K562 (cell line): ENCODE measurements at regions not wholly inside any gene's neighbourhood (a gene's known extent, or its start where the extent isn't known, plus 50 kb on each side); places are given as distances from the start of the nearest gene placed in this dataset.

Source experiments
- ATAC-seq: fragments of 200-7000 bp; cut with Tn5 transposase; 3 replicates; pipeline ENCODE4 v1.9.1; 2020; ENCODE audit warnings: moderate library complexity
- BruUV-seq: library from RNA; stranded (reverse); fragments of 400-500 nt; replicated peaks from 2 replicates; lab custom pipeline; 2021; lab: Mats Ljungman, UMichigan
- CTCF ChIA-PET: fragments of 300-600 bp; formaldehyde crosslinking; extraction: SDS; loops from one replicate; lab custom pipeline; 2021; ENCODE audit warnings: low intra/inter-chr PET ratio; lab: Yijun Ruan, JAX
- POLR2A ChIA-PET: fragments of 300-600, 350-650 bp; sonication (Branson Sonifier 250); formaldehyde crosslinking; extraction: SDS; loops from one replicate; lab custom pipeline; 2021; ENCODE audit warnings: antibody characterized with exemption, inconsistent platforms; lab: Yijun Ruan, JAX
- DNase-seq, 4 experiments: peaks; one replicate each; pipeline versions ENCODE4 v3.0.0 to v3.0.0-alpha.2; 2011 to 2018; ENCODE audit warnings: low spot score in 3 of 4, mixed read lengths in 3 of 4; ENCODE audit errors: extremely low read depth in 1 of 4
- FAIRE-seq: peaks from 2 replicates; lab custom pipeline; 2011; peaks lifted over from hg19 to GRCh38; lab: Jason Lieb, UNC
- H2AFZ ChIP-seq: 2 replicates; pipeline ENCODE4 v1.6.0; 2011; ENCODE audit warnings: low read depth, low read length, control low read depth, inconsistent platforms
- H3K27ac ChIP-seq: fragments of 200-600 bp; 3 replicates; pipeline ENCODE4 v1.8.0; 2011; ENCODE audit warnings: low read depth, mild to moderate bottlenecking, control low read depth, inconsistent platforms, low read length, moderate library complexity, mixed read lengths; ENCODE audit errors: extremely low read depth
- H3K27me3 ChIP-seq, 2 experiments: fragments of 300-600 bp in 1 of 2; 2 replicates in 1 of 2; 3 replicates in 1 of 2; pipeline versions ENCODE4 v1.6.0 to v1.8.0; 2011; ENCODE audit warnings: inconsistent platforms in 2 of 2, low read length in 2 of 2, mild to moderate bottlenecking in 1 of 2, mixed read lengths in 1 of 2, moderate library complexity in 1 of 2; ENCODE audit not compliant: control insufficient read depth in 2 of 2, insufficient read depth in 2 of 2
- H3K36me3 ChIP-seq: fragments of 300-600 bp; 3 replicates; pipeline ENCODE4 v1.8.0; 2011; ENCODE audit warnings: mild to moderate bottlenecking, low read length, inconsistent platforms; ENCODE audit not compliant: control insufficient read depth, insufficient read depth
- H3K4me1 ChIP-seq, 2 experiments: fragments of 200-600 bp in 1 of 2; replicated peaks in 1 of 2; 2 replicates in 1 of 2; 3 replicates in 1 of 2; pipeline versions ENCODE4 v1.5.1 to v1.8.0; 2011; ENCODE audit warnings: inconsistent platforms in 2 of 2, low read length in 2 of 2, mild to moderate bottlenecking in 1 of 2, mixed read lengths in 1 of 2, moderate library complexity in 1 of 2; ENCODE audit not compliant: control insufficient read depth in 2 of 2, insufficient read depth in 2 of 2
- H3K4me2 ChIP-seq: 2 replicates; pipeline ENCODE4 v1.6.1; 2011; ENCODE audit warnings: low read length, control low read depth, inconsistent platforms, mixed read lengths; ENCODE audit not compliant: insufficient read depth
- H3K4me3 ChIP-seq: fragments of 200-600 bp; sonication (generic), shearing (Covaris generic); 2 replicates; pipeline ENCODE4 v1.5.1; 2016; ENCODE audit warnings: control low read depth, inconsistent platforms
- H3K79me2 ChIP-seq: fragments of 200-600 bp; 3 replicates; pipeline ENCODE4 v1.8.0; 2011; ENCODE audit warnings: low read length, inconsistent platforms; ENCODE audit not compliant: control insufficient read depth, insufficient read depth
- H3K9ac ChIP-seq, 2 experiments: 2 replicates each; pipeline versions ENCODE4 v1.6.0 to v1.6.1; 2011; ENCODE audit warnings: low read depth in 2 of 2, low read length in 2 of 2, control low read depth in 1 of 2, inconsistent platforms in 1 of 2, mild to moderate bottlenecking in 1 of 2, mixed read lengths in 1 of 2; ENCODE audit not compliant: insufficient read depth in 1 of 2
- H3K9me1 ChIP-seq: one replicate; pipeline ENCODE4 v1.6.0; 2011; ENCODE audit warnings: inconsistent platforms, mild to moderate bottlenecking, low read length, moderate library complexity; ENCODE audit not compliant: control insufficient read depth, insufficient read depth
- H3K9me3 ChIP-seq: replicated peaks from 2 replicates; pipeline ENCODE4 v1.5.1; 2011; ENCODE audit warnings: low read depth, low read length, inconsistent platforms; ENCODE audit not compliant: control insufficient read depth, insufficient read depth
- H4K20me1 ChIP-seq: replicated peaks from 2 replicates; pipeline ENCODE4 v1.6.1; 2011; ENCODE audit warnings: low read length, inconsistent platforms, mixed read lengths; ENCODE audit not compliant: control insufficient read depth, insufficient read depth
- ARID2 ChIP-seq: fragments of 450-650 bp; IDR thresholded peaks from 2 replicates; pipeline ENCODE4 v1.6.1; 2017; ENCODE audit warnings: antibody characterized with exemption, mild to moderate bottlenecking
- ELK3 ChIP-seq: fragments of 450-650 bp; formaldehyde crosslinking; IDR thresholded peaks from 2 replicates; pipeline ENCODE4 v1.4.0; 2020; ENCODE audit warnings: mild to moderate bottlenecking
- FOXJ3 ChIP-seq: sonication (generic); formaldehyde crosslinking; IDR thresholded peaks from 2 replicates; pipeline ENCODE4 v1.4.0; 2020; ENCODE audit warnings: mild to moderate bottlenecking, missing genetic modification reagents
- HSF4 ChIP-seq: fragments of 250-450 bp; sonication (Bioruptor Pico); IDR thresholded peaks from 2 replicates; pipeline ENCODE4 v2.1.2; 2022; ENCODE audit warnings: mild to moderate bottlenecking, moderate library complexity, borderline replicate concordance
- IRF1 ChIP-seq: sonication (generic); formaldehyde crosslinking; IDR thresholded peaks from 2 replicates; pipeline ENCODE4 v1.8.0; 2022; ENCODE audit warnings: missing genetic modification reagents, mild to moderate bottlenecking, borderline replicate concordance
- MAX ChIP-seq: sonication (generic); formaldehyde crosslinking; IDR thresholded peaks from 2 replicates; pipeline ENCODE4 v1.9.0; 2022; ENCODE audit warnings: mild to moderate bottlenecking, missing genetic modification reagents
- MBD1 ChIP-seq: fragments of 250-450 bp; sonication (Bioruptor Pico); IDR thresholded peaks from 2 replicates; pipeline ENCODE4 v1.8.0; 2022; ENCODE audit warnings: inconsistent platforms
- MEF2A ChIP-seq: IDR thresholded peaks from 2 replicates; pipeline ENCODE4 v1.6.1; 2011; ENCODE audit warnings: low read depth, mild to moderate bottlenecking, low read length, moderate library complexity; ENCODE audit not compliant: control insufficient read depth
- MTF1 ChIP-seq: fragments of 250-450 bp; sonication (Bioruptor Pico); IDR thresholded peaks from 2 replicates; pipeline ENCODE4 v1.9.0; 2021; ENCODE audit warnings: moderate library complexity, mild to moderate bottlenecking, inconsistent platforms, borderline replicate concordance
- MXD1 ChIP-seq: fragments of 250-450 bp; sonication (Bioruptor Pico); IDR thresholded peaks from 2 replicates; pipeline ENCODE4 v1.8.0; 2021; ENCODE audit warnings: borderline replicate concordance, mild to moderate bottlenecking, moderate library complexity; ENCODE audit not compliant: poor library complexity, severe bottlenecking
- NR3C1 ChIP-seq: sonication (generic); formaldehyde crosslinking; IDR thresholded peaks from 2 replicates; pipeline ENCODE4 v1.8.1; 2022; ENCODE audit warnings: missing genetic modification reagents
- SNIP1 ChIP-seq: fragments of 450-650 bp; IDR thresholded peaks from 2 replicates; pipeline ENCODE4 v1.7.1; 2017; ENCODE audit warnings: low read depth, mild to moderate bottlenecking
- ZNF143 ChIP-seq: sonication (generic); formaldehyde crosslinking; IDR thresholded peaks from 2 replicates; pipeline ENCODE4 v1.9.0; 2022; ENCODE audit warnings: mild to moderate bottlenecking, missing genetic modification reagents
- ZNF707 ChIP-seq: fragments of 250-450 bp; sonication (Bioruptor Pico); conservative IDR thresholded peaks from 2 replicates; pipeline ENCODE4 v1.8.0; 2022; ENCODE audit warnings: inconsistent platforms, mild to moderate bottlenecking, moderate library complexity
- ZSCAN29 ChIP-seq: fragments of 450-650 bp; IDR thresholded peaks from 2 replicates; pipeline ENCODE4 v1.6.1; 2017
- WGBS: fragments of 100-300 bp; shearing (Covaris generic); methylation state at CpG from one replicate; pipeline ENCODE4 v1.1.6; 2016; ENCODE audit warnings: low coverage, mixed read lengths; ENCODE audit not compliant: insufficient coverage; ENCODE audit errors: missing lambda C conversion rate; 5-methylcytosine and 5-hydroxymethylcytosine counted together
- in situ Hi-C: fragments of 300-500 bp; cut with MboI; formaldehyde crosslinking; loops from 4 replicates; pipeline ENCODE4 v1.15.0; 2018; ENCODE audit warnings: inconsistent platforms, mixed read lengths
- intact Hi-C: fragments of 100-400 bp; cut with micrococcal nuclease; formaldehyde crosslinking; loops from 2 replicates; pipeline ENCODE4 v1.14.2; 2022

GRCh38 chr3:44058022-44058867, 183.4 kb upstream of the TOPAZ1 start:
- H3K36me3 ChIP-seq: no peaks in the 10 kb centered on the region
- ATAC-seq: no peak
- H3K9ac ChIP-seq: no peak overlapping the region
- no TSS peak for BruUV-seq
- in situ Hi-C loops (no loop called here), intact Hi-C loops (no loop called here)
- H3K4me2 ChIP-seq: no peak overlapping the region
- POLR2A ChIA-PET: interaction anchor here (0.6 kb wide), 1 partner anchor 48 kb away, joined by 3 read pairs; no protein-coding TSS in a partner anchor
- no peak for FAIRE-seq
- under 1% methylated on average over 14 of the region's 15 CpGs for WGBS
- peaks cover 18 to 71% of the 10 kb centered on the region in 2 experiments for H3K27me3 ChIP-seq
- no peak overlapping the region for H2AFZ ChIP-seq
- H3K9me1 ChIP-seq: no peaks in the 10 kb centered on the region
- CTCF ChIA-PET: no interaction called here
- 0 out of 5 replicates have a peak, but pooled peaks cover 0 to 2% of the 10 kb centered on the region in 2 experiments for H3K4me1 ChIP-seq
- no peak for DNase-seq
- H3K4me3 ChIP-seq: no peak overlapping the region
- H3K79me2 ChIP-seq: no peaks in the 10 kb centered on the region
- H3K9me3 ChIP-seq: no peaks in the 10 kb centered on the region
- no peak overlapping the region for H3K27ac ChIP-seq
- no peaks in the 10 kb centered on the region for H4K20me1 ChIP-seq
- TF ChIP-seq HSF4: no peak
- no peak for TF ChIP-seq ELK3
- no peak for TF ChIP-seq ARID2
- no peak for TF ChIP-seq MEF2A
- no peak for TF ChIP-seq ZSCAN29
- TF ChIP-seq SNIP1: no peak
- TF ChIP-seq ZNF143 (CRISPR knock-in tag): no peak
- no peak for TF ChIP-seq NR3C1 (CRISPR knock-in tag)
- TF ChIP-seq MTF1: no peak
- TF ChIP-seq MBD1 (CRISPR knock-in tag): no peak
- no peak for TF ChIP-seq ZNF707 (CRISPR knock-in tag)
- TF ChIP-seq IRF1: no peak
- TF ChIP-seq FOXJ3: no peak
- TF ChIP-seq MXD1 (CRISPR knock-in tag): no peak
- TF ChIP-seq MAX (CRISPR knock-in tag): no peak
